CD4-positive, alpha-beta T cell treated with Interleukin-4 for 1 hour (primary cell): ENCODE measurements at regions not wholly inside any gene's neighbourhood (a gene's known extent, or its start where the extent isn't known, plus 50 kb on each side); places are given as distances from the start of the nearest gene placed in this dataset.
"Not testable (repeated sequence)": the region's sequence is repeated elsewhere in the genome, so short reads cannot be mapped to it uniquely, and the experiment has no call there.

Experiments used
- DNase-seq, 2 donors: peaks; one replicate each; pipeline ENCODE4 v3.0.0-alpha.2; 2020 to 2022

DNA sequence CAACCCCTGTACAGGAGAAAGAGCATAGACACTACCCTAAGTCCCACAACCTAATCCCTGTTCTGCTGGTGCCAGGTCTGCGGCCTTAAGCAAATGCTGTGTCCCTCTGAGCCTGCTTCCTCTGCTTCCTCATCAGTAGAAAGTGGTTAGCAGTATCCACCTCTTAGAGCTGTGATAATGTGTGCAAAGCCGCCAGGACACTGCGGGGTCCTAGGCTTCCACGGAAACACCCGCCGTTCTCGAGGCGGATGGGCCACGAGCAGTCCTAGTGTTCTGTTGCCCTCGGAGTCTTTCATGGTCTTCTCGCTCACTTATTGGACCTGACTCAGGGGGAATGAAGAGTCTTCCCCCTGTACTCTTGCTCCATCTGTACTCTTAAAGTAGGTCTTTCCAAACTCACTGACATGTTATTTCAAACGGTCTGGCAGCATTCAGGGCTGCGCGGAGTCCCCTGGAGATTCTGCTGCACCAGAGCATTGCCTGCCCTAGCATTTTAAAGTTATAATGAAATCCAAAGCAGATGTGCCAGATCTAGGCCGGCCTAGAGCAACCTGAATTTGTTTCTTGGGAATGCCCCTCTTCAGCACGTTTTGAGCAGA lies 107.2 kb upstream of the ZNF236 start:
- DNase-seq, result no peak

DNA sequence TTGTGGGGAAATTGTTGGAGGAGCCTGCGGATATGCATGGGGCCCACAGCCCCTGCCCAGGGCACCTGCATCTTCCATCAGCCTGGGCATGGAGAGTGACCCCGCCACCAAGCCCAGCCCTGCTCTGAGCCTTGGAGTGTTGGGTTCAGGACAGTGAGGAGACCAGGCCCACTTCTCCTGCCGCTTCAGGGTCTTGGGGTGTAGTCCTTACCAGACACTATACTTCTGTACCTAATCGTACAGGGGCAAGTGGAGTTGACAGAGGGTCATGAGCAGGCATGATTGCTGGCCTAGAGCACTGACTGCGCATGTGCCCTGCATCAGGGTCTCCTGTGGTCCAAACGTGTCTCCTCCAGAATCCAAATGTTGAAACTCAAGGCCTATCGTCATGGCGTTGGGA lies 108.9 kb upstream of the ZNF236 start:
- DNase-seq, result no peak

DNA sequence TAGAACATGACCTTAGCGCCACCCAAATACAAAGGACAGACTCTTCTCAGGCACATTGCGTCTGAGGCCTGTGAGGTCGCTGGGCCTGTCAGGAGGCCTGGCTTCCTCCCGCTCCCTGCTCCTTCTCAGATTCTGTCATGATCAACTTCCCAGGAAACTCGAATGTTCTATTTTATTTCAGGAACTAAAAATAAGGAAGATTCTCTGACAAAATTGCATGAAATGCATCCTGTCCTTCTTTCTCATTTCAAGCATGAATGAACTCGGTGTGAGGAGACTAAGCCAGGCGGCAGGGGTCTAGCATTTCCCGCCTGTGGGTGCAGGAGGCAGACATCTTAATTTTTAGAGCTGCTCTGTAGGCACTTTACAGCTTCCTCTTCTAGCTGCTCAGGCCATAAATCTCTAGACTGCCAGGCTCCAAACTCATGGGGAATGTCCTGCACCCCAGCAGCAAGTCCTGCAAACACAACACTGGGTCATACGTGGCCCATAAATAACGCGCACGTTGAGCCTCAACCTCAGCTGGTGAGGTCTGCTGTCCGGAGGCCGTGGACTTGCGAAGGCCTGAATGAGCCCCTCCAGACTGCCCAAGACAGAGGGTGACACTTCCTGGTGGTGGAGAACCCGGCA lies 109.7 kb upstream of the ZNF236 start:
- DNase-seq, result no peak

DNA sequence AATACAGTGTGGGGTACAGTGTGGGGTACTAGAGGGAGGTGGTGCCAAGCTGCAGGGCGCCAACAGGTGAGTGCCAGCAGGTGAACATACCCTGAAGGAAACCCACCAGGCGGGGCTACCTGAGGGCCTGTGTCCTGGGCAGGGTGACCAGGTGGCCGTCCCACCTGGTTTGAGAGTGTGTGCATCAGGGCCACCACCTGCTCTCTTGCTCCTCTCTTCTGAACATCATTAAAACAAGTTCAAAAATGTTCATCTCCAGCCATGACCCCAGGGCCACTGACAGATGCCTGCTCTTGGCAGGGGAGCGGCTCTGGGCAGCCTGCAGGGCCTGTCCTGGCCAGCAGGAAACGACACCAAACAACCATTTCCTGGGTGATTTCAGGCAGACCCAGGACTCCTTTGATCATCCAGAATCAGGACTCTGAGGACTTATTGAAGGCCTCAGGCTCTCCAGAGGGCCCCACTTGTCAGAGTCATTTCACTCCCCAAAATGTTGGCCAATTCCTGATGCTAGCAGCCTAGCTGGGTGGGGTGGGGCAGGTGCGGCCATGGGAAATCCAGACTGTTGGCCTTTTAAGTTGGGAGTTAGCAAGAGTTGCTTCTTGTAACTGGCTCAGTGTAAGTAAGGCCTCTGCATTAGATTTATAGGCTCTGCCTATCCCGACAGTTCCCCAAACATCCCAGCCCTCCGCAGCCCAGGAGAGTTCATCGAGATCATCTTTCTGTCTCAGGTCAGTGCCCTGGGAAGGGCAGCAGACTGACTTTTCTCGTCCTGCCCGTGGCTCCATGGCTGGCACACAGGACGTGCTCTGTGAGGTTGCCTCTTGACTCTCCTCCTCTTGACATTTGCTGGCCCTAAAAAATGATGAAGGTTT lies 111.5 kb upstream of the ZNF236 start:
- DNase-seq, result no peak

DNA sequence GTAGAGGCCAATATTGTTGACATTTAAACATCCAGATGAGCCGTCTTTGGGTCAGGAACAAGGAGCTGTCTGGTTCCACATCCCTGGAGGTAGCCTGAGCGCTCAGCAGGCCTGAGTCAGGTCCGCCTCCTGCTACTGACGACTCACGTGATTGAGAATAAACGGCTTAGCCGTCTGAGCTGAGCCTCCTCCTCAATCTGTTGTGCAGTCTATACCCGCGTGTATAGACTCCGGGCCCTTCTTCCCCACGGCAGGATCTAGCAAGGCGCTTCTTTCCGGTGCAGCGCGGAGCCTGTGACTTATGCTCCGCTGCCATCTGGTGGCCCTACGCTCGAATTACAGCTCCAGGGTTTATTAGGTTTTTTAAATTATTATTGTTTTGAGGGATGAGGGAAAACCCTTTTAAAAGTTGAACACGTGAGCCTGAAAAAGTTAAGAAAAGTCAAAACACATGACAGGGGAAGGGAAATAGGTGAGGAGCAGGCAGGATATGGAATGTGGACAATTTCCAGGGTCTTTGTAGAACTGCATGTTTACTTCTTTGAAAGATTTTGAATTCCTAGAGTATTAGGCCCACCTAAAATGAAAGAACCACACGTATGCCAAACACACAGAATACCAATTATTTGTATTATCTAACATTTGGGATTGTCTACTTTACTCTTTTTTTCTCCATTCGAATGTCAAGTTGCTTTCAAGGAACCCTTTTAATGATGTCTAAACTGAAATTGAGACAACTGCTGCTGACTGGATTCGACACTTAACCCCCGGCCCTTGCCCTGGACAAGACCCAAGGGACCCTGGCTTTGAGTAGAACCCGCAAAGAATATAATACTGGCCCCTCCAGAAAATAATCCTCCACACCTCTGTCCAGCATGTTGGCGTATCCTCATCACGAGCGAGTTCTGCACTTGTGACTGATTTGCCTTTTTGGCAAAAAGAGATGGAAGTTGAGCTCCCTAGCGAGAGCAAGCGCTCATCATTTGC lies 112.4 kb upstream of the ZNF236 start:
- DNase-seq, result peak; percentile 62 to 65

DNA sequence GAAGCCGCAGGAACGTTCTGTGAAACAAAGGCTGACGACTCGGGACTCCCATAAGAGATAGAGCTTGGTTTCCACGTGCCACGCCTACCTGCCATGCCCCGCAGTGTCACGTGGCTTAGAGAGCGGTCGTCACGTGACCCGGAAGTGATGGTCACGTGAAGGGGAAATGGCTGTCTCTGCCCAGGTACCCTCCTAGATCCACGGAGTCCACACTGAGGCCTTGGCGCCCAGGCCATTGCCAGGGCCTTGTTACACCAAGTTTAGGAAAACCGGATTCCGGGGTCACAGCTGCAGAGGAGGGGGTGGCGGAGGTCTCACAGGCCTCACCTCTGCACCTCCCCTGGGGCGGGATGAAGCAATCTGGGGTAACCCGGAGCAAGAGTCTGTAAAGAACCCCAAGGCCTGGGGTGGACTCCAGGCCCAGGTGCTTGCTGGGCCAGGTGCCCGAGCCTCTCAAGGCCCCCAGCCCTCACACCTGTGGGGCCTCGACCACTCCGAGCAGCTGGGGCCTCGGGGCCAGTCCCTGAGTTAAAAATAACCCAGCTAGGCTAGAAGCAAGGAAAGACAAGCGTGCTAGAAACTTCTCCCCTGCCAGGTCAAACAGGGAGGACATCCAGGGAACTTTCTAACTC lies 113.5 kb upstream of the ZNF236 start:
- no peak for DNase-seq

DNA sequence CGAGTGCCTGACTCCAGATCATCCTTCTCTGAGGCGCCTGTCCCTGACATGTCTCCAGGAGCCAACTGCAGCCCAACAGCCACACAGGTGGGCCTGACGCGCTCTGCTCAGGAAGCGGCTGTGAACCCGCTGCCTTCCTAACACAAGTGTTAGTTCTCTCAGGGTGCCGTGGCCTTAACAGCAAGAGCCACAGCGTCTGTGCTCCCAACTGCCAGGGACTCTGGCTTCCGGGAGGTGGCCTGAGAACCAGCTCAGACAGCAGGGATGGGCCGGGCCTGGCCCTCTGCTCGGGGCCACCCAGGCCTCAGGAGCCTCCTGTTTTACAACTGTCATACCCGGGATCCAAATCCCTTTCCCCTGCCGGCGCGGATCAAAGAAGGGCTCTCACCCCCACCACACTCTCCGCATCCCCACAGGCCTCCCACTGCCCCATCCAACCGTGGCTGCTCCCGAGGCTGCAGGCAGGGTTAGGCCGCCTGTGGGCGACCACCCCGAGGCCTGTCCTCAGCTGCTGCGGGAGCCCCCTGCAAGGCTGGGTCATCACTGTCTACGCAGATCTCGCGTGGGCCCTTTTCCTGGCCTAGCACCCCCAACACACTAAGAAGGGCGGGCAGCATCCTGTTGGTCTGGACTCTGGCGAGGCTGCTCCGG lies 114.2 kb upstream of the ZNF236 start:
- no peak for DNase-seq

DNA sequence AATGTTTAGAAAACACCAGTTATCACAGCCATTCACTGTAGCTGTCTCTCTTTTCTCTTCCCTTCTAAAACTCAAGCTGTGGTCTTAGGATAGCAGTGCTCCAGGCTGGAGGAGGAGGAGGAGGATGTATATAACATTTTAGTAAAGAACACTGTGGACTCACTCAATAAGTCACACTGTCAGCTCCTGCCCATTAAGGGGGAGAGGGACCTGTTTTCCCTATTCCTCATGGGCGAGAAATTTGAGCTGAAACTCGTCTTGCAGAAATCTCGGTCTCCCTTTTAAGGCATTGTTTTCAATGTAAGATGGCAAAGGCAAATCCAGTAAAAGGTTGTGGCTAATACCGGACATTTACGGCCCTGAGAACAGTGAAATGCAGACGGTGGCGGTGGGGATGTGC lies 114.8 kb upstream of the ZNF236 start:
- no peak for DNase-seq

DNA sequence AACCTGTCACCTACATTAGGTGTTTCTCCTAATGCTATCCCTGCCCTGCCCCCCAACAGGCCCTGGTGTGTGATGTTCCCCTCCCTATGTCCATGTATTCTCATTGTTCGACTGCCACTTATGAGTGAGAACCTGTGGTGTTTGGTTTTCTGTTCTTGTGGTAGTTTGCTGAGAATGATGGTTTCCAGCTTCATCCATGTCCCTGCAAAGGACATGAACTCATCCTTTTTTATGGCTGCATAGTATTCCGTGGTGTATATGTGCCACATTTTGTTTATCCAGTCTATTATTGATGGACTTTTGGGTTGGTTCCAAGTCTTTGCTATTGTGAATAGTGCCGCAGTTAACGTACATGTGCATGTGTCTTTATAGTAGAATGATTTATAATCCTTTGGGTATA lies 117.8 kb upstream of the ZNF236 start:
- DNase-seq, result not testable (repeated sequence)

DNA sequence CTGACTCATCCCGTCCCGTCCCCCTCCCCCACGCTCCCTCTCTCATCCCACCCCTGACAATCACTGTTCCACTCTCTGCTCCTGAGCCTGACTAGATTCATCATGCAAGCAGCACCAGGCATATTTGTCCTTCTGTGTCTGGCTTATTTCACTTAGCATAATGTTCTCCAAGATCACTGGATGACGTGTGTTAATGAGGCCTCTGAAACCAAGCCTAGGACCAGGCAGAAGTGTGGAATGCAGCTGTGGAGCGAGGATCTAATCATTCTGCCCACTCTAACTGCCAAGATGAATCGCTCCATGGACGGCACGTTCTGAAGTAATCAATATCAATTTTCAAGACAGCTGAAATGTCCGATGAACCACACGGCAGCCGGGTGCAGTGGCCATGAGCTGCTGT lies 122.4 kb upstream of the ZNF236 start:
- no peak for DNase-seq

DNA sequence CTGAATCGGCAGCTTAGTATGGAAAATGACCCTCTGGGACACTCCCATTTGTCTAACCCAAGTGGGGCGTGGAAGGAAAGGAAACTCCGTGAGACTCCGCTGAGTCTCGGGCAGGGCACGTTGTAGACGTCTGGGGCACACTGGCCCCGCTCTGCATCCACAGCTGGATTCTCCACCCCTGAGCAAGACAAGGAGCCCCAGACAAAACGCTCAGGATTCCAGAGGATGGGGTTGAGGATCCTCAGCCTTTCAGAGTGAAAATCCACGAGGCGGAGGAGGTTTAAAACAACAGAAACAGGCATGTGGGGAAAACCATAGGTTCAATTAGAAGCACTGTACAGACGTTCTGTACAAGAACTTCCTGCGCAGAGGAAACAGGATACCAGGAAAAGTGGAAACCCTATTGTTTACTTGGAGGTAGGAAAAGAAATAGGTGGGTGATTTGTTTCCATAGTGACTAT lies 124.9 kb upstream of the ZNF236 start:
- DNase-seq, result no peak

DNA sequence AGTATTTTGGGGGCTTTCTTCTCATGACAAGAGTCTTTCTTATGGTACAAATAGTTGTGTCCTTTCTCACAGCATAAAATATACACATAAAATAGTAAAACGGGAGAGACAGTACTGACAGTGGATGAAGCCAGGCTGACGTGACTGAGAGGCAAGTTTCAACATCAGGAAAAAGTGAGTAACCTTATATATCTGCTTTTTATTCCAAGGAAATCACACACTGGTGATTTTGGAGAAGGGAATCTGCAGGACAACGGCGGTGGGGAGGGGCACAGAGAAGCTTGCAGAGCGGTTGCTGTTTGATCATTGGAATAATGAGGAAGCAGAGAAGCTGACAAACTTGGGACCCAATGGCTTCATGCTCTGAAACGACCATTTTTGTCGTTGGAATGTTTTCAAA lies 130.6 kb upstream of the ZNF236 start:
- DNase-seq, result no peak

DNA sequence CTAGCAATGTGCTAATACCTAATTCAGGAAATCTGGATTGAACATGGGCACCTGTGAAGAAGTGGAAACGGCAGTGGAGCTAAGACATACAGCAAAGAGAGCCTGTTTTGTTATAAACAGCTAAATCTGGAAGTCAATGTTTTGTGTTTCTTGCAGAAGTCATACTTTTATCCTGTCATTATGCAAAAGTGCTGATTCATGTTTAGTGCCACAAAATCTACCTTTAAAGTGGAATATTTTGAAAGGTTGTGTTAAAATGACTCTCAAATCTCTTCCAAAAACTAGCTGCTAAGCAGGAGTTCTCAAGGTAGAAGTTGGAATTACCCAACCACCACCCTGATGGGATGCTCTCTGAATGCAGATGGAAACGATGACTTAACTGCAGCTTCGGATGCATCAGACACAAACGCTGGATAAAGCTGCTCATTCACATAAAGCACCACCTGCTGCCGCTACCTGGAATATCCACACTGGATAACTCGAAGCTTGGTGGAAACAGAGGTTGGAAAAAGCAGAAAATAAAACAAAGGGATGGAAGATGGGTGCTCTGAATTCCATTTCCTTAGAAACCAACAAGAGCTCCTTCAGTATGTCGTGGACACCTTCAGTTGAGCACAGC lies 132.6 kb upstream of the ZNF236 start:
- DNase-seq, result no peak

DNA sequence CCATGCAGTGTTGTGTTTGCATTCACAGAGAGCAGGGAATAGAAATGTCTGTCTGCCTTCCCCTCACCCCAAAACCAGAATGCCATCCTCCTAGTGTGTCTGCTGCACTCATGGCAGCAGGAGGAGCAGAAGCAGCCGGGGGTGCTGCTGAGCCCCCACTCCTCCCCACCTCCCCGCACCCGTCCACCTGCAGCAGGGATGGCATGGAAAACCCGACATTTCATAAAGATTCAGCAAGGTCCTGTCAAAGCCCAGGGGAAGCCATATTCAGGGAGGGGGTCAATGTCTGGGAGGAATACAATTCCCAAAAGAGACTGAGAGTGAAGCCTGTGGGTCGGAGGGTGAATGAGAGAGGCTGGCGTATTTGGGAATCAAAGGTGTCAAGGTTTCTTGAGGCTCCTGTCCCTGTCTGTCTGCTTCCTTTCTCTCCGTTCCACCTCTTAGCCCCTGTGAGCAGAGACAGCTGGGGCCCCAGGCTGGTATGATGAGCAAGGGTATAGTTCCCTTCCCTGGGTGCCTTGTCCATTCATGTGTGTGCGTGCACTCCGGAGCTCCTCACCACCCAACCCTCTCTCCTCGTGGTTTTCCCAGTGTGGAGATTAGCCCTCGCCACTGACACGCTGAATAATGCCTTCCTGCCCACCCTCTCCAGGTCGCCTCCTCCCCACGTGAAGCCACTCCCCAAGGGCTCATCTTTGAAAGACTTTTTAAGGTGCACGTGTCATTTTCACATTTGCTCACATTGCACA lies 133.5 kb upstream of the ZNF236 start:
- no peak for DNase-seq

DNA sequence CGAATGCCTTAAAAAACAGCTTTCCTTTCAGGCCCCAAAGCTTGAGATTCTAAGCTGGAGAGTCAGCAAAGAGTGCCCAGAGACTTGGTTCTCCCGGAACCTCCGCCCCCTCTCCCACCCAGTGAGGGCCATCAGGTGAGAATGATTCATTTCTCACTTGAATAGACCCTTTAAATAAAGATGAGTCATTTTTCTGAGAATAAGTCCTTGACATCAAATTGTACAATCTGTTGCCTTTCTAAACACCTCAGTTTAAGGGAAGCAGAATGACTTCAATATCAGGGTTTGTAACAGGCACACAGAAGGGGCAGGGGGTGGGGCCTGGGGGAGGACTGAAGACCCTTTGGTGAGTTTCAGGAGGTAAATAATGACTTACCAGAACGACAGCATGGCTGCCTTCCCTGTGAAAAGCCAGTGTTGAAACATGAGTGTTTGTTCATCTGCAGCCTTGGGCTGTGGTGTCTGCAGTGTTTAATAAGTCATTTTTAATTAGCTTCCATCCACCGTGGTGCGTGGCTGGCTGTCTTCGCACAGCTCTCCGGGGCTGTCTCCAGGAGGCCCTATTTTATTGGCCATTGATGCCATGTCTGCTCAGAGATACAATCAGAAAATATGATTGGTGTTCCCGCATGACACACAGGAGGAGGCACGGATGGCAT lies 134.9 kb upstream of the ZNF236 start:
- DNase-seq, result peak in 1 of 2 donors; percentile 19

DNA sequence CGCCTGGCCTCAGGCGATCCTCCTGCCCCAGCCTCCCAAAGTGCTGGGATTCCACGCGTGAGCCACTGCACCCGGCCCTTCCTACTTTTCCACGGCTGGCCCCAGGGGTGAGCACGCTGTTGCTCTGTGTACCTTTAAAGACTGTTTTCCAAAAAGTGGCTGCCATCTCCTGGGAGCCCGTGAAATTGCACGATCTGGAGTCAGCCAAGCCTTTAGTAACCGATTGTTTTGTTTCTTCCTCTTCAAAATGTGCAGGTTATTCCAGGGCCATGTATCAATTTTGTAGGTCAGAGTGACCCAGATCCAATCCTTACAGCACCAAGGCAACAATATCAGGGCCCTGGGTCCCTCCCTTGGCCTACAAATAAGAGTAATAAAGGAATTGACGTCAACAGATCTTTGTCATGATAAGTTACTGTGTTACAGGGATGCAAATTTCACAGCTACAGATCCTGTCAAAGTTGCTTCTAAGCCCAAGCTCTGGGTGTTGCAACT lies 135.6 kb upstream of the ZNF236 start:
- DNase-seq, result peak; percentile 27 to 37

DNA sequence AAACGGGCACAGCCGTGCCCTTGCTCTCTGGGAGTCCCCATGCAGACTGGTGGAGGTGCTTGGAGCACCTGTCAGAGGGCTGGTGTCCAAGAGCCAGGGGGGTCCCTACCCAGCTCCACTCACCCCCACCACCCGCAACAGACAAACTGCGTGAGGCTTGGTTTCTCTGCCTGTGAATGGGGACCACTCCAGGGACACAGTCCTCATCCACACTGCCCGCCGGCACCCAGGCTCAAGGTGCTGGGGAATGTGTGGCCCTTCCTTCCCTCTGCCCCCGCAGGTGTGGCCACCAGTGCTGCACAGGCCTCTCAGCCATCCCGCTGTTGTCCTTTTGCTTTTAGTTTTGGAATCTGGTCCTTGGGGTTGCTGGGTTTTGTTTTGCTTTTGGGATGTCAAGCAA lies 136.5 kb upstream of the ZNF236 start:
- DNase-seq, result no peak

DNA sequence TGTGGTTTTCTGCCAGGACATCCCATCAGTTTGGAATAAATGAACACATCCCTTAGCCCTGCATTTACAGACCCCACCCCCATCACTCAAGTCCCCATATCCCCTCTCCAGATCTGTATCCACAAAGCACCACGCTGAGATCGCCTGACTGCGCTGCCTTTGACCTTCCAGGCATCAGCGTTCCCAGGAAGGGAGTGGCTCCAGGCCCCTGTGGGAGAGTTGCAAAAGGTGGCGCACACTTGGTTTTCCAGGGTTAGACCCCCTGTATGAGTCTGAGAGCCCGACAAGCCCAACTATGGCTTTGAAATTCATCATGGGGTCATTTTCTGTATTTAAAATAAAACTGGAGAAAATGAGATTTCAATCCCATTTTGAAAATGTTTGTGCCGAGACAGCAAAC lies 137.0 kb upstream of the ZNF236 start:
- DNase-seq, result no peak

DNA sequence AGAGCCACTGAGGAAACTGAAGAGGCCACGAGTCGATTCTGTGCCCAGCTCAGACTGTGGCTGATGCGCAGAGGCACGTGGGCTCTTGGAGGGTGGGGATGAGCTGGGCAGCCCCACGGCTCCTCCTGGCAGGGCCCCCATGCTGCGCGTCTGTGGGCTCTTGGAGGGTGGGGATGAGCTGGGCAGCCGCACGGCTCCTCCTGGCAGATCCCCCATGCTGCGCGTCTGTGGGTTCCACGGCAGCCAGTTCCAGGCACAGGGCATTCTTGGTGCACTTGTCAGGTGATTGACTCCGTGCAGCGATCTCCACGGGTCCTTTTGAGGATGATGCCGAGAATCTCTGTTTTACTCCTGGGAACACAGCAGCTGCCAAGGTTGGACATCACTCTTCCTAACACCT lies 138.1 kb upstream of the ZNF236 start:
- DNase-seq, result no peak

DNA sequence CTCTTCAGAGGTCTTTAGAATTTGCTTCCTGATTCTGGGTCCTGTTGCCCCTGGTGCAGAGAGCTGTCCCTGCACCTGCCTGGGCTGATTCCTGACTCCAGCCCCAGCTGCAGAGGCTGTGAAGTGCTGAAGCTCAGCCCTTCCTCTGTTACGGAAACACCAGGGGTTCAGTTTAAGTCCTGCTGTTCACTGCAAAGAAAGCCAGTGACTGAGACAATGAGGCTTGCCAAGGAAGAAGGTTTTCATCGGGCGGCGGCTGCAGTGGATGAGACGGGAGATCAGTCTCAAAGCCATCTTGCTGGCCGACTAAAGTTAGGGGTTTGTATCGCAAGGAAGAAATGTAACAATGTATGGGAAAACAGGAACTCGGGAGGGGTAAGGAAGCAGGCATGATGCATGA lies 142.4 kb upstream of the ZNF236 start:
- no peak for DNase-seq
